Cardiac fibroblast (primary cell): ENCODE measurements at regions not wholly inside any gene's neighbourhood (a gene's known extent, or its start where the extent isn't known, plus 50 kb on each side); places are given as distances from the start of the nearest gene placed in this dataset.

Experiments
- DNase-seq, 2 donors: peaks; one replicate each; pipeline versions ENCODE4 v3.0.0 to v3.0.0-alpha.2; 2010; ENCODE audit warnings: low read depth in 2 of 2
- H3K4me3 ChIP-seq, 2 donors: replicated peaks in 1 of 2; 1 replicate in 1 of 2; 2 replicates in 1 of 2; pipeline ENCODE4 v1.5.1; 2011; ENCODE audit warnings: low read depth in 2 of 2, low read length in 2 of 2, mild to moderate bottlenecking in 2 of 2, moderate library complexity in 1 of 2
- CTCF ChIP-seq: IDR thresholded peaks from one replicate; pipeline ENCODE4 v1.5.1; 2011; ENCODE audit warnings: low read depth, mild to moderate bottlenecking, low read length, inconsistent platforms

- DNase-seq, result no peak
- H3K4me3 ChIP-seq, result no peak overlapping the region
- TF ChIP-seq CTCF, result no peak
Measured at GRCh38 chr15:56519000-56519399, 54.1 kb upstream of the MNS1 start.
